HG02759 (cell line): ENCODE measurements at regions not wholly inside any gene's neighbourhood (a gene's known extent, or its start where the extent isn't known, plus 50 kb on each side); places are given as distances from the start of the nearest gene placed in this dataset.

ENCODE experiments used
- ATAC-seq: cut with Tn5 transposase; IDR thresholded peaks from one replicate; pipeline ENCODE4 v1.9.1; 2021; ENCODE audit warnings: mild to moderate bottlenecking, moderate library complexity; ENCODE audit not compliant: unreplicated experiment

GRCh38 chr5:74174366-74174765 lies 466.2 kb downstream of the ENC1 start:
- ATAC-seq, result no peak

DNA sequence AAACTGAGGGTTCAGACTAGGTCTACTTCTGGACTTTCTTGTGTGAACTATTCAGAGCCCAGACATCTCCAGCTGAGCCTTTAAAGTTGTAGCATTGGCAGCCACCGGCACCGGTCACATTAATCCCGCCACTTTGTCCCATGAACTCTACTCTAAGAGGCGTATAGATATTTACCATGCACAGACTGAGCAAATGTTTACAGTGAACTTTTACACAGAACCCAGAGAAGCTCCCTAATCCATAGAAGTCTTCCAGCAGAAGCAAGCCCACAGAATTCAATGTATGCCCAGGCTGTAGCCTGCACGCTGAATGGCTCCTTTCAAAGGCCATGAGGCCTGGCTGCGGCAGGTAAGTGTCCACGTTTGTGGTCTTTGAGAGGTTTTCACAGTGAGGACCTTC lies 466.9 kb downstream of the ENC1 start:
- ATAC-seq, result no peak

DNA sequence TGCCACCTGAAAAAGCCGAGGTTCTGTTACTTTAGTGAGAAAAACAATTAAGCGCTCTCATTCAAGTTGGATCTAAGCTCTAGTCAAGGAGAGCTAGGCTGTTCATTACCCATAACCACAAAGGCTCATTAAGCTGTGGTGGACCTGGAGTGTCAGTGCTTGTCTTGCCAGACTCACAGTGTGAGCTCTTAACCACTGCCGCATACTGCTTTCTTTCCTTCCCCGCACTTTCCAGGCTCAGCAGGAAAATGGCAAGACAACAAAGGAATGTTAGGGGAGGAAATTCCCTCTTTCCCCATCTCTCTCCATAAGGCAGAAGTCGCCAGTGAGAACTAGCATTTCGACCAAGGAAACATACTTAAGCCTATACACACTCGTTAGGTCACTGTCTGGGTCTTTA lies 467.3 kb downstream of the ENC1 start:
- ATAC-seq, result no peak

DNA sequence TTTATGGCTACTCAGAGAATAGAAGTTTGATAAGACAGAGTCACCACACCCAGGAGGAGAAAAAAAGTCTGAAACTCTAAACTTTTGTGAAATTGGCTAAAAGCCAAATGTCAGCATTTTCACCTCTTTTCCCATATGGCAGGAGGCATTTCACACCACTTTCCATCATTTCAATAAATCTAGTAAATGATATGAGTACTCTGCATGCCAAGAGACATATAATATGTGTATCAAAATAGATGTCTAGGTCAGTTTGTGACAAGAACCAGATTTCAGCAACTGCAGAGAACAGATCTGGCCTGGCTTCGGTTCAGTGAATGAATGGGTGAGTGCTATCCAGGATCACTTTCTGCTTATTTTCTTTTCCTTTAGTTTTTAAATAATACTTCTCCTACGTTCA lies 470.8 kb downstream of the ENC1 start:
- no peak for ATAC-seq

DNA sequence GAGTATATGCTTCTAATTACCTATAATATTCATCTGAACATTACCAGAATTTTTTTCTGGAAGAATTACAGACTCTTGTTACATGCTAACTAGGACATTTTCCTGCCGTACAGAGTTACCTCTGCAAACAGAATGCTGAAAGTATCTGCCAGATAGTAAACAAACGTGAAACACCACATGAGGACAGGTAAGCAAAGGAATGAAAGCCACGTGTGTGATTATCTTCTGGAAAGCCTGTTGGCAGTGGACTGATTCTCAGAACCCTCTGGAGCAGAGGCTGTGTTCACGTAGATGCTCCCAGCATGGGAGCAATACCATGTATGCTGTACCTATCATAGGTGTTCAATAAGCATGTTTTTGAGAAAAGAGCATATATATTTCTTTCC lies 472.6 kb downstream of the ENC1 start:
- ATAC-seq, result no peak

- no peak for ATAC-seq
These were observed 473.2 kb downstream of the ENC1 start for GRCh38 chr5:74167206-74167929.

DNA sequence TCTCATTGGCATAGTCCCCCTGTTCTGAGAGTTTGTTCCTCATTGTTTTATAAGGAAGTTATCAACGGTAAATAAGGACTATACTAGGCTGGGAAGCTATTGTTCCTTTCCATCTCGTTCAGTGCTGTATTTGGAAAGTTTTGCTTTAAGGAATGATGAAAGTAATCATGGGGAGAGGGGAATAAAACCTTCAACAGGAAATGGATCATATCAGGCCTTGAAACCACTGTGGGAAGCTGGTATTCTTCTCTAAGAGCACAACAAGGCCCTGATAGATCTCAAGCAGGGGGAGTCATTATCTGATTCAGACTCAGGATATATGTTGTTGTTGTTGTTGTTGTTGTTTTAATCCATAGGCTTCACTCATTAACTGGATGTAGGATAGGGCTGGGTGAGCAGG lies 474.5 kb downstream of the ENC1 start:
- ATAC-seq, result no peak

- ATAC-seq, result no peak
These were observed 475.7 kb downstream of the ENC1 start for GRCh38 chr5:74164725-74165235.

GRCh38 chr5:74162524-74162923 lies 478.0 kb downstream of the ENC1 start:
- no peak for ATAC-seq

- no peak for ATAC-seq
These were observed 479.4 kb downstream of the ENC1 start for GRCh38 chr5:74161170-74161569.

DNA sequence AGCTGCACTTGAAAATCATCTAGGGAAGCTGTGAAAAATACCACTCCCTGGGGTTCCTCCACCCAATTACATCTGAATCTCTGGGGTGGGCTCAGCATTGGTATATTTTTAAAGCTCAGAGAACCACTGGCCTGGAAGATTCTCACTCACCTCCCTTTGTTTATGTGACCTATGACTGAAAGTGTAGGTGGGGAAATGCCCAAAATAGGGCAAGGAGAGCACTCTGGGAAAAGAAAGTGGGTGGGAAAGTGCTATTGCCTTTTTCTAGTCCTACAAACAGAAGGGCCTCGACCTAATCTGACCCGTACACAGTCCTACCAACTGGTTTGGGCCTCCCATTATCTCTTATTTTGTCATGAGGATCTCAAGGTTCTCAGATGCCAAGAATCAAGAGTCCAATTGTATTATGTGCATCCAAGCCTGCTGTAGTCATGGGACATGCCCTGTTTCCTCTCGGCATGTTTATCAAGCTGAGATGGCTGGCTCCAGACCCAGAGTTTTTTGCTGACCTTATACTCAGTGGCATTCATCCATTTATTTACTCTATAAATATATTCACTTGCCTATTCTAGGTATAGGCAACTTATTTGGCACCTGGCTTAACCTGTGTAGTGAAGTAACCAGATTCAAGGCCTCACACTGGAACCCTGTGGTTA lies 483.7 kb downstream of the ENC1 start:
- no peak for ATAC-seq

- ATAC-seq, result no peak
These were observed 485.0 kb downstream of the ENC1 start for GRCh38 chr5:74155501-74155900.

DNA sequence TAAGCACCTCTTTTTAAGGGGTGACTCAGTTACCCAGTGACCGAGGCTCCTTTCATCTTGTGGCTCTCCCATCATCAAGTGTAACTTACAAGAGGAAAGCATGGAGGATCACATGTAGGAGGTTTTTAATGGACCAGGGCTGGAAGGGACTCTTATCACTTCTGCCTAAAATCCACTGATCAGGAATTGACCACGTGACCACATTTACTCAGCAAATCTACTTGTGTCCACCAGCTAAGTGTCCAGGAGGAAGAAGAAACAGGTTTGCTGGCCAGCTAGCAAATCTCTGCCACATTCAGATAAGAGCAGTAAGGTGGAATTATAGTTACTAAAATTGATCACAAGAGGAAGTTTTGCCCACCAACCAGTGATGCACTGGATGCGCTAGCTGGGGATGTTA lies 486.0 kb downstream of the ENC1 start:
- ATAC-seq, result no peak

DNA sequence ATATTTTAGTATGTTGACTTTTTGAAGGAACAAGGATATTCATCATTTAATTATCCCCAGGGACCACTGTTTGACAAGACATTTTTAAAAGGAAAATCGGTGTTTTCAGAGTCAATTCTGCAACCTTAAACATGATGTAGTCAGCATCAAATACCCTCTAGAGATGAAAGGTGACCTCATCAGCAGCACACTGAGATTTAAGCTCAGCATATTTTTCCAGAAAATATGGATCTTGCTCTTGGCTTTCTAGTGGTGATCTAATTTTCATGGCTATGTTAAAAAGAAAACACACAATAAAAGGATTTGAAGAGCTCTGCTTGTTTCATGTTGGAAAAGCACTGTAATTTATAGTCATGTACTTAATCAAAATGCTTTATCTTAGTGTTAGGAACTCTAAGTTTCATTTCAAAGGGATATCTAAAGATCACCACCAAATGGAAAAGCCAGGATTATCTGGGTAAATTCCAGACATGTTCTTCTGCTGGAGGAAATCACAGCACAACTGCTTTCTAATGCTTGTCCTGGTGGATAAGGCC lies 487.2 kb downstream of the ENC1 start:
- ATAC-seq, result no peak

DNA sequence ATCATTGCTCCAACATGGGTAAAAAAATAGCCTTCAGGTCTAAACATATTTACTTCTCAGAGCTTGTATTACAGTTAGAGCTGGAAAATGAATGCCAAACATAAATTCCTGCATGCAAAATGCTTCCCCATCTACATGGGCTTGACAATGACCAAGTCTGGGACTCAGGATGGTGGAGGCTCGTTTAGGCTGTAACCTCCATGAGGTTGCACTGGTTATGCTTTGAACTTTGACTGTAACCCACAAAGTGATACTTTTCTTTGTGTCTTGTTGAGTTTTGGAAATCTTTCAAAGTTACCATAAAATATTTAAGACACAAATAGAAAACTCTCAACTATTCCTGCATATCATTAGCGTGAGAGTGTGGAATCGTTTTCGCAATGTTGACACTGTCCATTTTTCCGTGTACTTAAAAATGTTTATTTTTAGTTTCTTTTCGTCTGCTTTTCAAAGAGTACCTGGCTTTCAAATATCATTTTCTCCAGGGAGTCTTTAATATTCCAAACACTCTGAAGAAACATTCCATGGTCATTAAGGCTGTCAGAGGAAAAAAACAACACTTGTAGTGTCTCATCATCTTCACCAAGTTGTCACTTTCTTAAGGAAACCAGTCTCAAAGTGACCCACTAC lies 487.8 kb downstream of the ENC1 start:
- ATAC-seq, result no peak

DNA sequence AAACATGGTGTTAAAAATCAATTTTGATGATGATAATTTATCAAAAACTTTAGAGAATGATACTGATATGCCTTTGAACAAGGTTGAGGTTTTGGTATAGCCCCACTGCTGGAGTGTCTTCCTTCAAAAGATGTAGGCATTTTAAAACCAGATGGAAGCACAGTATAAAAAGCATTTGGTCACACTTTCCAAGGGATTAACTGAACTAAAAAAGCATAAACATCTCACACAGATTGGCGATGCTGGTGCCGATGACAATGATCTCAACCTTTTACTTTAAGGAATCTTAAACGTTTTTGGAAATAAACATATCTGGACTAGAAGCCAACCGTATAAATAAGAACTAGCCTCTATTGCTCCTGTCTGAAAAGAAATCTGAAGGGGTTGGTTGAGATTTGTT lies 488.4 kb downstream of the ENC1 start:
- no peak for ATAC-seq

DNA sequence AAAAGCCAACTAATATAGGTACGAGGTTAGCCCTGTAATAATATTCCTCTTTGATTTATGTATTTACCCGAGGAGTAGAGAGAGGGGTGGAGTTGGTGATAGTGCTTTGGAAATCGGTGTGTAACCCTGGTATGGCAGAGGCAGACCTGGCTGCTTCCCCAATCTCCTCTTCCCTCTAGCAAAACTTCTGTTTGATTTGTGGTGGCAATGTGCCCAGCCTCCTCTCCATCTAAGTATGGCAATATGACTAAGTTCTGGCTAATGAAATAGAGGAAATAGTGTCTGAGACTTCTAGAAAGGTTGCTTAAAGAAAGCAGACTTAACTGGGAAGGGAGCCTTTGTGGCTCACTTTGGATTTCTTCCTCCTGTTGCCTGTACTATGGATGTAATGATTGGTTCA lies 491.1 kb downstream of the ENC1 start:
- no peak for ATAC-seq

- no peak for ATAC-seq
These were observed 492.2 kb downstream of the ENC1 start for GRCh38 chr5:74148321-74148720.

DNA sequence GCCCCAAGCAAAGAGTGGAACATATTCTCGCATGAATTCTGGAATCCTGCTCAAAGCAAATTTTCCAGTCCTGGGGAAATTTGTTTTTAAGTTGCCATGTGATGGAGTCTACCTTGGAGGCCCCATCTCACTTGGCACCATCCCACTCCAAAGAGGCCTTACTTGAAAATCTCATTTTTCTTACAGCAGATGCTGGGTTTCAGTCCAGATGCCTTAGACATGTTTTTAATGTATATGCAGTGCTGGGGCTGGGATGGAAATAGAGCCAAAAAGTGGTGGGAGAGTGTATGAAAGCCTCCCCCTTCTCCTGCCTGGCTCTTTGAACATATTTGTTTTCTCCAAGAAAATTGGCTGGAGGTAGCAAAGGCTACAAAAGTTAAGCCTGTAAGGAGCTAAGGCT lies 493.7 kb downstream of the ENC1 start:
- ATAC-seq, result no peak

- no peak for ATAC-seq
These were observed 494.6 kb downstream of the ENC1 start for GRCh38 chr5:74145951-74146350.

DNA sequence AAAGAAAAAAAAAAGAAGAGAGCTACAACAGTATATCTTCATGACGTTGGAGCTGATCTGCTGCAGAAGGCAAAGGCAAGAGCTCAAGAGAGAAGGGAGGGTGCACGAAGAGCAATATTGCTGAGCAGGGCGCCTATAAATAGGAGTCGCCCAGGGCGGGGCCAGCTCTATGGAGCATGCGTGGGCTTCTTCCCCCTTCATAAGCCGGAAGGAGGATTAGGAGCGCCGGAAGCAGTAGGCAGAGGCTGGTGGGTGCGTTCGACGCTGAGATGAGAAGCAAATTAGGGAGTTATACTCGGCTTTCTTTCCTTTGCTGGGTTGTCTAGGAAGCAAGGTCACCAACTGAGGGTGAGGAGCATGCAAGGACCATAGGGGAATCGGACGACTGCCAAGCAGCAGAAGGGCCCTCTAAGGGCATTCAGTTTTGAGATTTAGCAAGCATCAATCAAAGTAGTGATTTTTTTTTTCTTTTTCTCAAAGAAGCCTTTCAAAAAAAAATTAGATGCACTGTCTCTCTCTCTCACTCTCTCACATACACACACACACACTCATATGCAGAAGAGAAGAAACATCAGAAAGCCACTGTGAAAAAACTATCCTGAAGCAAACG lies 496.7 kb downstream of the ENC1 start:
- no peak for ATAC-seq
